HepG2 (cell line): ENCODE measurements at regions not wholly inside any gene's neighbourhood (a gene's known extent, or its start where the extent isn't known, plus 50 kb on each side); places are given as distances from the start of the nearest gene placed in this dataset.

Experiments
- ATAC-seq: fragments of 200-7000 bp; cut with Tn5 transposase; 3 replicates; pipeline ENCODE4 v1.9.1; 2020; ENCODE audit warnings: mild to moderate bottlenecking, moderate library complexity
- BruUV-seq: library from RNA; stranded (reverse); fragments of 400-500 nt; replicated peaks from 2 replicates; lab custom pipeline; 2021; lab: Mats Ljungman, UMichigan
- CTCF ChIA-PET: fragments of 300-600 bp; formaldehyde crosslinking; extraction: SDS; loops from one replicate; lab custom pipeline; 2021; ENCODE audit warnings: low total read pairs, inconsistent platforms, low intra/inter-chr PET ratio; lab: Yijun Ruan, JAX
- POLR2A ChIA-PET: fragments of 350-600 bp; sonication (Branson Sonifier 250); formaldehyde crosslinking; loops from one replicate; lab custom pipeline; 2020; ENCODE audit warnings: antibody characterized with exemption, inconsistent platforms; lab: Yijun Ruan, JAX
- DNase-seq: peaks from one replicate; pipeline ENCODE4 v3.0.0-alpha.2; 2015; ENCODE audit warnings: low spot score
- FAIRE-seq: peaks from 3 replicates; lab custom pipeline; 2011; peaks lifted over from hg19 to GRCh38; lab: Jason Lieb, UNC
- H2AFZ ChIP-seq: one replicate; pipeline ENCODE4 v1.6.1; 2011; ENCODE audit warnings: low read length, inconsistent platforms
- H3K27ac ChIP-seq: fragments of 300-600 bp; 3 replicates; pipeline ENCODE4 v1.8.0; 2011; ENCODE audit warnings: mixed run types, mild to moderate bottlenecking, mixed read lengths, low read length, inconsistent platforms; ENCODE audit not compliant: insufficient read depth; ENCODE audit errors: extremely low read length
- H3K27me3 ChIP-seq, 2 experiments: fragments of 200-600 bp in 1 of 2; 2 replicates in 1 of 2; 3 replicates in 1 of 2; pipeline versions ENCODE4 v1.6.0 to v1.8.0; 2011; ENCODE audit warnings: low read length in 2 of 2, mild to moderate bottlenecking in 2 of 2, moderate library complexity in 2 of 2, inconsistent platforms in 1 of 2; ENCODE audit not compliant: insufficient read depth in 2 of 2, control insufficient read depth in 1 of 2
- H3K36me3 ChIP-seq, 2 experiments: fragments of 200-600 bp in 1 of 2; replicated peaks in 1 of 2; 2 replicates in 1 of 2; 3 replicates in 1 of 2; pipeline versions ENCODE4 v1.5.1 to v1.8.0; 2011; ENCODE audit warnings: low read length in 2 of 2, inconsistent platforms in 1 of 2; ENCODE audit not compliant: insufficient read depth in 2 of 2, control insufficient read depth in 1 of 2
- H3K4me1 ChIP-seq: 2 replicates; pipeline ENCODE4 v1.5.1; 2012; ENCODE audit warnings: low read length, inconsistent platforms; ENCODE audit not compliant: insufficient read depth
- H3K4me2 ChIP-seq: 2 replicates; pipeline ENCODE4 v1.6.0; 2011; ENCODE audit warnings: low read depth, low read length, inconsistent platforms
- H3K4me3 ChIP-seq, 3 experiments: fragments of 200-600 bp in 1 of 3; sonication (generic), shearing (Covaris generic) in 1 of 3; replicated peaks in 1 of 3; 2 replicates each; pipeline ENCODE4 v1.5.1; 2011 to 2016; ENCODE audit warnings: low read length in 3 of 3, inconsistent platforms in 2 of 3, low read depth in 2 of 3, mild to moderate bottlenecking in 2 of 3, control low read depth in 1 of 3, mixed read lengths in 1 of 3; ENCODE audit not compliant: insufficient read depth in 1 of 3
- H3K79me2 ChIP-seq: one replicate; pipeline ENCODE4 v1.6.1; 2011; ENCODE audit warnings: low read length, inconsistent platforms; ENCODE audit not compliant: insufficient read depth
- H3K9ac ChIP-seq: 2 replicates; pipeline ENCODE4 v1.6.0; 2011; ENCODE audit warnings: mild to moderate bottlenecking, low read depth, low read length, inconsistent platforms; ENCODE audit not compliant: insufficient read depth
- H3K9me3 ChIP-seq: 2 replicates; pipeline ENCODE4 v1.5.1; 2012; ENCODE audit warnings: mild to moderate bottlenecking, low read length
- H4K20me1 ChIP-seq: 2 replicates; pipeline ENCODE4 v1.6.0; 2011; ENCODE audit warnings: inconsistent platforms, mild to moderate bottlenecking, low read length, moderate library complexity; ENCODE audit not compliant: insufficient read depth
- CREBL2 ChIP-seq: sonication (generic); formaldehyde crosslinking; IDR thresholded peaks from 2 replicates; pipeline ENCODE4 v1.8.1; 2023; ENCODE audit warnings: missing genetic modification reagents, mild to moderate bottlenecking, borderline replicate concordance
- DRAP1 ChIP-seq: IDR thresholded peaks from 2 replicates; pipeline ENCODE4 v1.6.1; 2016; ENCODE audit warnings: missing genetic modification reagents, missing compliant biosample characterization
- ELF3 ChIP-seq: IDR thresholded peaks from 2 replicates; pipeline ENCODE4 v1.6.1; 2016; ENCODE audit warnings: missing genetic modification reagents, missing compliant biosample characterization
- FOXA3 ChIP-seq: IDR thresholded peaks from 2 replicates; pipeline ENCODE4 v1.6.1; 2016; ENCODE audit warnings: missing genetic modification reagents, missing compliant biosample characterization
- FOXO4 ChIP-seq: sonication (generic); formaldehyde crosslinking; conservative IDR thresholded peaks from 2 replicates; pipeline ENCODE4 v1.8.1; 2023; ENCODE audit warnings: missing genetic modification reagents
- GPN1 ChIP-seq: sonication (generic); formaldehyde crosslinking; IDR thresholded peaks from 2 replicates; pipeline ENCODE4 v1.5.1; 2020; ENCODE audit warnings: missing genetic modification reagents, borderline replicate concordance
- HOXA9 ChIP-seq: sonication (generic); formaldehyde crosslinking; IDR thresholded peaks from 2 replicates; pipeline ENCODE4 v1.8.1; 2022; ENCODE audit warnings: missing genetic modification reagents, mild to moderate bottlenecking, moderate library complexity, borderline replicate concordance
- KAT8 ChIP-seq: IDR thresholded peaks from 2 replicates; pipeline ENCODE4 v1.6.1; 2016; ENCODE audit warnings: missing genetic modification reagents, missing compliant biosample characterization
- LBX2 ChIP-seq: sonication (generic); formaldehyde crosslinking; IDR thresholded peaks from 2 replicates; pipeline ENCODE4 v1.5.0; 2020; ENCODE audit warnings: missing genetic modification reagents, mild to moderate bottlenecking, borderline replicate concordance
- MAFF ChIP-seq: IDR thresholded peaks from 2 replicates; pipeline ENCODE4 v1.6.1; 2011; ENCODE audit warnings: low read depth, low read length, improper control_type of control experiment
- MAFG ChIP-seq: sonication (generic); formaldehyde crosslinking; IDR thresholded peaks from 2 replicates; pipeline ENCODE4 v1.5.1; 2020; ENCODE audit warnings: mild to moderate bottlenecking, missing genetic modification reagents
- MAX ChIP-seq: IDR thresholded peaks from 2 replicates; pipeline ENCODE4 v1.6.1; 2012; ENCODE audit warnings: inconsistent platforms
- MBNL3 ChIP-seq: fragments of 250-450 bp; sonication (Bioruptor Pico); conservative IDR thresholded peaks from 2 replicates; pipeline ENCODE4 v1.8.0; 2022; ENCODE audit warnings: mild to moderate bottlenecking, inconsistent platforms
- NFIB ChIP-seq: sonication (generic); formaldehyde crosslinking; IDR thresholded peaks from 2 replicates; pipeline ENCODE4 v1.9.0; 2021; ENCODE audit warnings: missing genetic modification reagents, mild to moderate bottlenecking, borderline replicate concordance
- NFRKB ChIP-seq: fragments of 450-650 bp; IDR thresholded peaks from 2 replicates; pipeline ENCODE4 v1.6.1; 2017
- NR0B2 ChIP-seq: sonication (generic); formaldehyde crosslinking; IDR thresholded peaks from 2 replicates; pipeline ENCODE4 v1.4.0; 2020; ENCODE audit warnings: mild to moderate bottlenecking, missing genetic modification reagents
- SALL1 ChIP-seq: sonication (generic); formaldehyde crosslinking; IDR thresholded peaks from 2 replicates; pipeline ENCODE4 v1.8.0; 2022; ENCODE audit warnings: mild to moderate bottlenecking, missing genetic modification reagents
- THAP11 ChIP-seq: IDR thresholded peaks from 2 replicates; pipeline ENCODE4 v1.6.1; 2016; ENCODE audit warnings: missing biosample characterization, missing genetic modification reagents
- TSC22D2 ChIP-seq: sonication (generic); formaldehyde crosslinking; IDR thresholded peaks from 2 replicates; pipeline ENCODE4 v1.5.1; 2020; ENCODE audit warnings: missing genetic modification reagents, mild to moderate bottlenecking, borderline replicate concordance
- ZFY ChIP-seq: sonication (generic); formaldehyde crosslinking; IDR thresholded peaks from 2 replicates; pipeline ENCODE4 v1.4.0; 2020; ENCODE audit warnings: missing genetic modification reagents
- ZNF451 ChIP-seq: sonication (generic); formaldehyde crosslinking; IDR thresholded peaks from 2 replicates; pipeline ENCODE4 v1.5.0; 2020; ENCODE audit warnings: mild to moderate bottlenecking, missing genetic modification reagents
- ZNF510 ChIP-seq: sonication (generic); formaldehyde crosslinking; IDR thresholded peaks from 2 replicates; pipeline ENCODE4 v1.4.0; 2020; ENCODE audit warnings: low read depth, mild to moderate bottlenecking, missing genetic modification reagents
- ZNF530 ChIP-seq: sonication (generic); formaldehyde crosslinking; IDR thresholded peaks from 2 replicates; pipeline ENCODE4 v1.5.0; 2020; ENCODE audit warnings: low read depth, mild to moderate bottlenecking, missing genetic modification reagents
- ZNF567 ChIP-seq: sonication (generic); formaldehyde crosslinking; IDR thresholded peaks from 2 replicates; pipeline ENCODE4 v1.8.1; 2023; ENCODE audit warnings: mild to moderate bottlenecking, missing genetic modification reagents, borderline replicate concordance
- ZNF672 ChIP-seq: sonication (generic); formaldehyde crosslinking; IDR thresholded peaks from 2 replicates; pipeline ENCODE4 v1.8.1; 2022; ENCODE audit warnings: missing genetic modification reagents
- ZNF776 ChIP-seq: sonication (generic); formaldehyde crosslinking; IDR thresholded peaks from 2 replicates; pipeline ENCODE4 v1.4.0; 2020; ENCODE audit warnings: mild to moderate bottlenecking, missing genetic modification reagents
- WGBS: methylation state at CpG from one replicate; pipeline ENCODE4 v1.1.6; 2017; ENCODE audit warnings: low lambda C conversion rate; 5-methylcytosine and 5-hydroxymethylcytosine counted together
- in situ Hi-C: cut with HindIII; loops from 2 replicates; pipeline ENCODE4 v1.10.0; 2017; ENCODE audit warnings: low pct_unique_long_range_greater_than_20kb; ENCODE audit not compliant: extremely low pct_ligation_motif_present
- intact Hi-C: fragments of 100-400 bp; cut with micrococcal nuclease; formaldehyde crosslinking; loops from one replicate; pipeline ENCODE4 v1.10.0; 2022; ENCODE audit not compliant: unreplicated experiment

- Histone ChIP-seq H3K9me3 (no peaks in the 10 kb centered on the region), H3K36me3 (no peaks in the 10 kb centered on the region), H3K4me1 (peaks cover 42% of the 10 kb centered on the region), H4K20me1 (no peaks in the 10 kb centered on the region), H3K79me2 (peaks cover 42% of the 10 kb centered on the region), H3K27me3 (no peaks in the 10 kb centered on the region), H2AFZ (no peak overlapping the region), H3K4me3 (peak overlapping the region; percentile 58 to 75 (median 64)), H3K27ac (no peak overlapping the region), H3K9ac (peak overlapping the region; percentile 64), H3K4me2 (peak overlapping the region; percentile 87)
- BruUV-seq, result no TSS peak
- 64% methylated on average over 4 of the region's 4 CpGs for WGBS
- intact Hi-C loops, result no loop called here
- CTCF ChIA-PET, result no interaction called here
- ATAC-seq (peak; percentile 79), DNase-seq (peak; percentile 27), FAIRE-seq (no peak)
- in situ Hi-C loops, result no loop called here
- POLR2A ChIA-PET, result interaction anchor here (0.7 to 2.1 kb wide), 2 partner anchors 11 to 27 kb away, joined by 3 to 39 read pairs; no protein-coding TSS in a partner anchor
- TF ChIP-seq KAT8 (CRISPR knock-in tag), result no peak
- no peak for TF ChIP-seq NFRKB
- peak; percentile 86 for TF ChIP-seq THAP11 (CRISPR knock-in tag)
- no peak for TF ChIP-seq LBX2 (CRISPR knock-in tag)
- no peak for TF ChIP-seq FOXO4 (CRISPR knock-in tag)
- no peak for TF ChIP-seq TSC22D2 (CRISPR knock-in tag)
- TF ChIP-seq ZNF530, result no peak
- TF ChIP-seq ZNF510 (CRISPR knock-in tag), result no peak
- TF ChIP-seq MAX, result 0 out of 2 replicates have a peak, but pooled peaks have one; percentile 23
- TF ChIP-seq GPN1 (CRISPR knock-in tag), result no peak
- no peak for TF ChIP-seq MBNL3 (CRISPR knock-in tag)
- TF ChIP-seq ZNF672 (CRISPR knock-in tag), result no peak
- no peak for TF ChIP-seq MAFF
- TF ChIP-seq NFIB (CRISPR knock-in tag), result no peak
- TF ChIP-seq SALL1, result no peak
- TF ChIP-seq MAFG (CRISPR knock-in tag), result no peak
- no peak for TF ChIP-seq ZNF451 (CRISPR knock-in tag)
- no peak for TF ChIP-seq HOXA9
- no peak for TF ChIP-seq ZNF776 (CRISPR knock-in tag)
- TF ChIP-seq DRAP1 (CRISPR knock-in tag), result no peak
- 0 out of 2 replicates have a peak, but pooled peaks have one; percentile 29 for TF ChIP-seq ZNF567
- TF ChIP-seq FOXA3 (CRISPR knock-in tag), result no peak
- no peak for TF ChIP-seq NR0B2 (CRISPR knock-in tag)
- TF ChIP-seq ELF3, result no peak
- no peak for TF ChIP-seq CREBL2 (CRISPR knock-in tag)
- 0 out of 2 replicates have a peak, but pooled peaks have one; percentile 22 for TF ChIP-seq ZFY (CRISPR knock-in tag)
Measured at GRCh38 chr2:175595139-175595538, 406.9 kb downstream of the LNPK start.
